Sigmoid colon (tissue), 6 donors: ENCODE measurements at regions not wholly inside any gene's neighbourhood (a gene's known extent, or its start where the extent isn't known, plus 50 kb on each side); places are given as distances from the start of the nearest gene placed in this dataset.
"Not testable (repeated sequence)": the region's sequence is repeated elsewhere in the genome, so short reads cannot be mapped to it uniquely, and the experiment has no call there.

ENCODE experiments used
- DNase-seq: peaks from one replicate; pipeline ENCODE4 v3.0.0-alpha.2; 2019
- H3K27ac ChIP-seq, 4 donors: fragments of 200-600 bp; sonication (generic); one replicate each; pipeline ENCODE4 v1.5.1; 2016 to 2019; ENCODE audit warnings: mild to moderate bottlenecking in 1 of 4
- H3K27me3 ChIP-seq, 3 donors: fragments of 200-600 bp; sonication (generic); one replicate each; pipeline ENCODE4 v1.5.1; 2019; ENCODE audit warnings: mild to moderate bottlenecking in 1 of 3
- H3K36me3 ChIP-seq, 4 donors: fragments of 200-600 bp; sonication (generic); one replicate each; pipeline ENCODE4 v1.5.1; 2016 to 2019
- H3K4me1 ChIP-seq, 4 donors: fragments of 200-600 bp; sonication (generic); one replicate each; pipeline ENCODE4 v1.5.1; 2017 to 2019
- H3K4me3 ChIP-seq, 4 donors: fragments of 200-600 bp; sonication (generic); one replicate each; pipeline ENCODE4 v1.5.1; 2017 to 2019; ENCODE audit warnings: mild to moderate bottlenecking in 2 of 4, moderate library complexity in 1 of 4
- H3K9me3 ChIP-seq, 4 donors: fragments of 200-600 bp in 3 of 4; sonication (generic) in 3 of 4; one replicate each; pipeline versions ENCODE4 v1.5.1 to v1.6.1; 2013 to 2019
- EP300 ChIP-seq, 4 donors: sonication (generic); formaldehyde crosslinking; IDR thresholded peaks; one replicate each; pipeline ENCODE4 v1.6.1; 2017; ENCODE audit warnings: antibody characterized with exemption in 4 of 4
- POLR2A ChIP-seq, 2 donors: fragments of 450-650 bp; IDR thresholded peaks; one replicate each; pipeline ENCODE4 v1.6.1; 2016; ENCODE audit warnings: antibody characterized with exemption in 2 of 2, mild to moderate bottlenecking in 2 of 2, moderate library complexity in 2 of 2
- POLR2AphosphoS5 ChIP-seq, 4 donors: sonication (generic); formaldehyde crosslinking; IDR thresholded peaks; one replicate each; pipeline ENCODE4 v1.6.1; 2017; ENCODE audit warnings: antibody characterized with exemption in 4 of 4
- WGBS, 2 donors: extraction: QIAGEN DNeasy Blood & Tissue Kit; methylation state at CpG; one replicate each; pipeline ENCODE4 v1.1.7; 2013; 5-methylcytosine and 5-hydroxymethylcytosine counted together
- intact Hi-C: fragments of 100-400 bp; cut with DNase I; formaldehyde crosslinking; loops from one replicate; pipeline ENCODE4 v1.15.1; 2023
- TF ChIP-seq, protein P1 (sequence below), 4 experiments: fragments of 450-650 bp in 3 of 4; fragments of 200-600 bp in 1 of 4; IDR thresholded peaks; one replicate each; pipeline ENCODE4 v1.5.1; 2016 to 2019; ENCODE audit warnings: antibody characterized with exemption in 4 of 4, mild to moderate bottlenecking in 3 of 4, moderate library complexity in 2 of 4
- donor health status: healthy with polysubstance abuse.
- donor health status: healthy.

DNA sequence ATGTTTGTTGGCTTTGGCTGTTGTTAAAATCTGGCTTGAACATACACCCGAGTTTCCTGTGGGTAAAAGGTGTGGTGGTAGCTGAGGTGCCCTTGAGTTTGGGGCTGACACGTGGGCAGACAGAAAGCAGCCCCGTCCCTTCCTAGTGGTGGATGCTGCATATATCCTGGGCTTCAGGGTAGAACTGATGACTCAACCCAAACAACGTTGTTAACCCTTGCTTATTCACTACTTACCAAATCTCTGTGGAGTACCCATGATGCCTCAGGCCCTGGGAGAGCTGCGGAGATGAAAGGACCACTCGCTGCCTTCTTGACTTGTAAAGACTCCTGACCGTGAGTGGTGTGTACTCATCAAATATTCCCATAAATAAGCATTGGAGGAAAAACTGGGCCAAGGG, 245.1 kb downstream of the RAB11FIP2 start:
- WGBS, 2 donors, result 59 to 68% methylated on average over 7 of the region's 7 CpGs
- Histone ChIP-seq H3K27ac (no peak overlapping the region), H3K4me3 (no peak overlapping the region), H3K4me1 (no peaks in the 10 kb centered on the region), H3K9me3 (no peaks in the 10 kb centered on the region), H3K36me3 (no peaks in the 10 kb centered on the region), H3K27me3 (no peaks in the 10 kb centered on the region)
- intact Hi-C loops, result no loop called here
- no peak for DNase-seq
- no peak for TF ChIP-seq POLR2AphosphoS5 (IDR thresholded peaks at IDR 0.05)
- TF ChIP-seq, protein P1, sequence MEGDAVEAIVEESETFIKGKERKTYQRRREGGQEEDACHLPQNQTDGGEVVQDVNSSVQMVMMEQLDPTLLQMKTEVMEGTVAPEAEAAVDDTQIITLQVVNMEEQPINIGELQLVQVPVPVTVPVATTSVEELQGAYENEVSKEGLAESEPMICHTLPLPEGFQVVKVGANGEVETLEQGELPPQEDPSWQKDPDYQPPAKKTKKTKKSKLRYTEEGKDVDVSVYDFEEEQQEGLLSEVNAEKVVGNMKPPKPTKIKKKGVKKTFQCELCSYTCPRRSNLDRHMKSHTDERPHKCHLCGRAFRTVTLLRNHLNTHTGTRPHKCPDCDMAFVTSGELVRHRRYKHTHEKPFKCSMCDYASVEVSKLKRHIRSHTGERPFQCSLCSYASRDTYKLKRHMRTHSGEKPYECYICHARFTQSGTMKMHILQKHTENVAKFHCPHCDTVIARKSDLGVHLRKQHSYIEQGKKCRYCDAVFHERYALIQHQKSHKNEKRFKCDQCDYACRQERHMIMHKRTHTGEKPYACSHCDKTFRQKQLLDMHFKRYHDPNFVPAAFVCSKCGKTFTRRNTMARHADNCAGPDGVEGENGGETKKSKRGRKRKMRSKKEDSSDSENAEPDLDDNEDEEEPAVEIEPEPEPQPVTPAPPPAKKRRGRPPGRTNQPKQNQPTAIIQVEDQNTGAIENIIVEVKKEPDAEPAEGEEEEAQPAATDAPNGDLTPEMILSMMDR (IDR thresholded peaks at IDR 0.05), result no peak
- no peak for TF ChIP-seq EP300 (IDR thresholded peaks at IDR 0.05)
- TF ChIP-seq POLR2A (IDR thresholded peaks at IDR 0.05), result no peak

GRCh38 chr10:117804470-117805011, 242.2 kb downstream of the RAB11FIP2 start:
- Histone ChIP-seq H3K4me1 (peaks cover 0 to 9% (median 4%) of the 10 kb centered on the region in 4 donors), H3K9me3 (no peaks in the 10 kb centered on the region), H3K36me3 (no peaks in the 10 kb centered on the region), H3K27me3 (no peaks in the 10 kb centered on the region), H3K27ac (no peak overlapping the region), H3K4me3 (no peak overlapping the region)
- intact Hi-C loops, result no loop called here
- TF ChIP-seq POLR2A (IDR thresholded peaks at IDR 0.05) (no peak), POLR2AphosphoS5 (IDR thresholded peaks at IDR 0.05) (no peak), EP300 (IDR thresholded peaks at IDR 0.05) (no peak)
- TF ChIP-seq, protein P1 (IDR thresholded peaks at IDR 0.05), result no peak
- no peak for DNase-seq
- 55 to 60% methylated on average over 13 of the region's 13 CpGs for WGBS, 2 donors

- no peak overlapping the region for H3K27ac ChIP-seq
- WGBS, 2 donors, result 86% methylated on average over 13 of the region's 13 CpGs
Observed at GRCh38 chr10:117805139-117805538, 241.6 kb downstream of the RAB11FIP2 start.

GRCh38 chr10:117807441-117807840, 239.3 kb downstream of the RAB11FIP2 start:
- Histone ChIP-seq H3K27me3 (no peaks in the 10 kb centered on the region), H3K27ac (no peak overlapping the region), H3K9me3 (peaks cover 0 to 6% (median under 1%) of the 10 kb centered on the region in 4 donors), H3K36me3 (no peaks in the 10 kb centered on the region), H3K4me3 (no peak overlapping the region), H3K4me1 (peaks cover 0 to 9% (median 4%) of the 10 kb centered on the region in 4 donors)
- no peak for TF ChIP-seq EP300 (IDR thresholded peaks at IDR 0.05)
- TF ChIP-seq, protein P1 (IDR thresholded peaks at IDR 0.05), result no peak
- no peak for TF ChIP-seq POLR2AphosphoS5 (IDR thresholded peaks at IDR 0.05)
- TF ChIP-seq POLR2A (IDR thresholded peaks at IDR 0.05), result no peak
- intact Hi-C loops, result no loop called here
- DNase-seq, result no peak
- WGBS, 2 donors, result 60 to 65% methylated on average over 4 of the region's 4 CpGs

More at GRCh38 chr10:117805139-117805538, 241.6 kb downstream of the RAB11FIP2 start:
- no peak overlapping the region for H3K4me3 ChIP-seq
- no peak for DNase-seq
- no peaks in the 10 kb centered on the region for H3K9me3 ChIP-seq
- intact Hi-C loops, result no loop called here
- no peaks in the 10 kb centered on the region for H3K27me3 ChIP-seq
- no peaks in the 10 kb centered on the region for H3K36me3 ChIP-seq
- H3K4me1 ChIP-seq, result peaks cover 0 to 9% (median 4%) of the 10 kb centered on the region in 4 donors
- TF ChIP-seq EP300 (IDR thresholded peaks at IDR 0.05), result no peak
- TF ChIP-seq POLR2AphosphoS5 (IDR thresholded peaks at IDR 0.05), result no peak
- TF ChIP-seq, protein P1 (IDR thresholded peaks at IDR 0.05), result no peak
- no peak for TF ChIP-seq POLR2A (IDR thresholded peaks at IDR 0.05)

DNA sequence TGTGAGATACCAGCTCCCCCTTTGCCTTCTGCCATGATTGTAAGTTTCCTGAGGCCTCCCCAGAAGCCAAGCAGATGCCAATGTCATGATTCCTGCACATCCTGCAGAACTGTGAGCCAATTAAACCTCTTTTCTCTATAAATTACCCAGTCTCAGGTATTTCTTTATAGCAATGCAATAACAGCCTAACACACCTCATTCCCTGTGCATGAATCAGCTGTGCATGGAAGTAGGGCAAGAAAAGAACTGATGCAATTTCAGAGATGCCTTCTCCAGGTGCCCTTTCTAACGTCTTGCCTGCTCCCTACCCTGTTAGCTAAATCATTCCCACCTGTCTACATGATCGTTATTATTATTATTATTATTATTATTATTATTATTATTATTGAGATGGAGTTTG, 230.9 kb downstream of the RAB11FIP2 start:
- H3K36me3 ChIP-seq, H3K27ac ChIP-seq, H3K9me3 ChIP-seq, H3K27me3 ChIP-seq, H3K4me1 ChIP-seq, DNase-seq, intact Hi-C loops, H3K4me3 ChIP-seq: not testable (repeated sequence)
- WGBS, 2 donors, result 71 to 77% methylated on average over 2 of the region's 2 CpGs
